RCC 7860 (cell line): ENCODE measurements at regions not wholly inside any gene's neighbourhood (a gene's known extent, or its start where the extent isn't known, plus 50 kb on each side); places are given as distances from the start of the nearest gene placed in this dataset.

Experiments
- DNase-seq: peaks from one replicate; pipeline ENCODE4 v3.0.0-alpha.2; 2015; ENCODE audit warnings: low spot score
- FAIRE-seq: peaks from 2 replicates; lab custom pipeline; 2012; peaks lifted over from hg19 to GRCh38; lab: Jason Lieb, UNC

GRCh38 chr13:40200273-40200978 is 466.0 kb downstream of the FOXO1 start:
- DNase-seq, result peak; percentile 60
- peak; percentile 87 for FAIRE-seq

- FAIRE-seq, result no peak
- DNase-seq, result no peak
These were observed 462.2 kb downstream of the FOXO1 start for GRCh38 chr13:40204246-40204645.

GRCh38 chr13:40205771-40206240 is 460.6 kb downstream of the FOXO1 start:
- no peak for DNase-seq
- no peak for FAIRE-seq

- DNase-seq, result peak; percentile 73
- FAIRE-seq, result peak; percentile 84
These were observed 460.0 kb downstream of the FOXO1 start for GRCh38 chr13:40206241-40207000.

GRCh38 chr13:40207001-40207478 is 459.4 kb downstream of the FOXO1 start:
- DNase-seq (no peak), FAIRE-seq (no peak)

- FAIRE-seq, result no peak
- no peak for DNase-seq
These were observed 457.9 kb downstream of the FOXO1 start for GRCh38 chr13:40208517-40208916.

GRCh38 chr13:40210865-40211585 is 455.4 kb downstream of the FOXO1 start:
- FAIRE-seq, result no peak
- no peak for DNase-seq

GRCh38 chr13:40211586-40211968 is 454.9 kb downstream of the FOXO1 start:
- DNase-seq (no peak), FAIRE-seq (no peak)

GRCh38 chr13:40213779-40214178 is 452.7 kb downstream of the FOXO1 start:
- FAIRE-seq (no peak), DNase-seq (no peak)

GRCh38 chr13:40215311-40215710 is 451.1 kb downstream of the FOXO1 start:
- FAIRE-seq, result no peak

GRCh38 chr13:40215747-40216146 is 450.7 kb downstream of the FOXO1 start:
- no peak for FAIRE-seq

More at GRCh38 chr13:40215311-40215710, 451.1 kb downstream of the FOXO1 start:
- no peak for DNase-seq

GRCh38 chr13:40217675-40218074 is 448.8 kb downstream of the FOXO1 start:
- FAIRE-seq (no peak), DNase-seq (no peak)

More at GRCh38 chr13:40215747-40216146, 450.7 kb downstream of the FOXO1 start:
- no peak for DNase-seq

GRCh38 chr13:40220299-40220935 is 446.0 kb downstream of the FOXO1 start:
- DNase-seq (no peak), FAIRE-seq (no peak)

GRCh38 chr13:40221131-40221459 is 445.3 kb downstream of the FOXO1 start:
- no peak for DNase-seq
- FAIRE-seq, result no peak

- FAIRE-seq, result peak; percentile 61
- DNase-seq, result peak; percentile 38
These were observed 444.8 kb downstream of the FOXO1 start for GRCh38 chr13:40221460-40222201.

GRCh38 chr13:40223585-40223984 is 442.9 kb downstream of the FOXO1 start:
- FAIRE-seq (no peak), DNase-seq (no peak)

GRCh38 chr13:40228496-40228895 is 437.9 kb downstream of the FOXO1 start:
- FAIRE-seq, result no peak
- no peak for DNase-seq

GRCh38 chr13:40228990-40229389 is 437.5 kb downstream of the FOXO1 start:
- FAIRE-seq, result peak; percentile 66

GRCh38 chr13:40230833-40231266 is 435.6 kb downstream of the FOXO1 start:
- FAIRE-seq (peak; percentile 76), DNase-seq (peak; percentile 39)

More at GRCh38 chr13:40228990-40229389, 437.5 kb downstream of the FOXO1 start:
- peak; percentile 50 for DNase-seq

GRCh38 chr13:40231311-40231710 is 435.1 kb downstream of the FOXO1 start:
- no peak for FAIRE-seq
- no peak for DNase-seq
